Sigmoid colon (tissue), 6 donors: ENCODE measurements at regions not wholly inside any gene's neighbourhood (a gene's known extent, or its start where the extent isn't known, plus 50 kb on each side); places are given as distances from the start of the nearest gene placed in this dataset.

Experiments used
- DNase-seq: peaks from one replicate; pipeline ENCODE4 v3.0.0-alpha.2; 2019
- H3K27ac ChIP-seq, 4 donors: fragments of 200-600 bp; sonication (generic); one replicate each; pipeline ENCODE4 v1.5.1; 2016 to 2019; ENCODE audit warnings: mild to moderate bottlenecking in 1 of 4
- H3K27me3 ChIP-seq, 3 donors: fragments of 200-600 bp; sonication (generic); one replicate each; pipeline ENCODE4 v1.5.1; 2019; ENCODE audit warnings: mild to moderate bottlenecking in 1 of 3
- H3K36me3 ChIP-seq, 4 donors: fragments of 200-600 bp; sonication (generic); one replicate each; pipeline ENCODE4 v1.5.1; 2016 to 2019
- H3K4me1 ChIP-seq, 4 donors: fragments of 200-600 bp; sonication (generic); one replicate each; pipeline ENCODE4 v1.5.1; 2017 to 2019
- H3K4me3 ChIP-seq, 4 donors: fragments of 200-600 bp; sonication (generic); one replicate each; pipeline ENCODE4 v1.5.1; 2017 to 2019; ENCODE audit warnings: mild to moderate bottlenecking in 2 of 4, moderate library complexity in 1 of 4
- H3K9me3 ChIP-seq, 4 donors: fragments of 200-600 bp in 3 of 4; sonication (generic) in 3 of 4; one replicate each; pipeline versions ENCODE4 v1.5.1 to v1.6.1; 2013 to 2019
- EP300 ChIP-seq, 4 donors: sonication (generic); formaldehyde crosslinking; IDR thresholded peaks; one replicate each; pipeline ENCODE4 v1.6.1; 2017; ENCODE audit warnings: antibody characterized with exemption in 4 of 4
- POLR2A ChIP-seq, 2 donors: fragments of 450-650 bp; IDR thresholded peaks; one replicate each; pipeline ENCODE4 v1.6.1; 2016; ENCODE audit warnings: antibody characterized with exemption in 2 of 2, mild to moderate bottlenecking in 2 of 2, moderate library complexity in 2 of 2
- POLR2AphosphoS5 ChIP-seq, 4 donors: sonication (generic); formaldehyde crosslinking; IDR thresholded peaks; one replicate each; pipeline ENCODE4 v1.6.1; 2017; ENCODE audit warnings: antibody characterized with exemption in 4 of 4
- WGBS, 2 donors: extraction: QIAGEN DNeasy Blood & Tissue Kit; methylation state at CpG; one replicate each; pipeline ENCODE4 v1.1.7; 2013; 5-methylcytosine and 5-hydroxymethylcytosine counted together
- intact Hi-C: fragments of 100-400 bp; cut with DNase I; formaldehyde crosslinking; loops from one replicate; pipeline ENCODE4 v1.15.1; 2023
- TF ChIP-seq, protein P1 (sequence below), 4 experiments: fragments of 450-650 bp in 3 of 4; fragments of 200-600 bp in 1 of 4; IDR thresholded peaks; one replicate each; pipeline ENCODE4 v1.5.1; 2016 to 2019; ENCODE audit warnings: antibody characterized with exemption in 4 of 4, mild to moderate bottlenecking in 3 of 4, moderate library complexity in 2 of 4
- donor health status: healthy with polysubstance abuse.
- donor health status: healthy.

- H3K36me3 ChIP-seq = no peaks in the 10 kb centered on the region
- H3K27me3 ChIP-seq = no peaks in the 10 kb centered on the region
- H3K27ac ChIP-seq = no peak overlapping the region
- H3K4me3 ChIP-seq = no peak overlapping the region
- no peaks in the 10 kb centered on the region for H3K9me3 ChIP-seq
- 88 to 89% methylated on average over 8 of the region's 8 CpGs for WGBS, 2 donors
- DNase-seq = no peak
- intact Hi-C loops = no loop called here
- TF ChIP-seq POLR2AphosphoS5 (IDR thresholded peaks at IDR 0.05) = no peak
- TF ChIP-seq, protein P1, sequence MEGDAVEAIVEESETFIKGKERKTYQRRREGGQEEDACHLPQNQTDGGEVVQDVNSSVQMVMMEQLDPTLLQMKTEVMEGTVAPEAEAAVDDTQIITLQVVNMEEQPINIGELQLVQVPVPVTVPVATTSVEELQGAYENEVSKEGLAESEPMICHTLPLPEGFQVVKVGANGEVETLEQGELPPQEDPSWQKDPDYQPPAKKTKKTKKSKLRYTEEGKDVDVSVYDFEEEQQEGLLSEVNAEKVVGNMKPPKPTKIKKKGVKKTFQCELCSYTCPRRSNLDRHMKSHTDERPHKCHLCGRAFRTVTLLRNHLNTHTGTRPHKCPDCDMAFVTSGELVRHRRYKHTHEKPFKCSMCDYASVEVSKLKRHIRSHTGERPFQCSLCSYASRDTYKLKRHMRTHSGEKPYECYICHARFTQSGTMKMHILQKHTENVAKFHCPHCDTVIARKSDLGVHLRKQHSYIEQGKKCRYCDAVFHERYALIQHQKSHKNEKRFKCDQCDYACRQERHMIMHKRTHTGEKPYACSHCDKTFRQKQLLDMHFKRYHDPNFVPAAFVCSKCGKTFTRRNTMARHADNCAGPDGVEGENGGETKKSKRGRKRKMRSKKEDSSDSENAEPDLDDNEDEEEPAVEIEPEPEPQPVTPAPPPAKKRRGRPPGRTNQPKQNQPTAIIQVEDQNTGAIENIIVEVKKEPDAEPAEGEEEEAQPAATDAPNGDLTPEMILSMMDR (IDR thresholded peaks at IDR 0.05) = no peak
- TF ChIP-seq EP300 (IDR thresholded peaks at IDR 0.05) = no peak
- H3K4me1 ChIP-seq = peaks cover 0 to 40% (median 16%) of the 10 kb centered on the region in 4 donors
These were observed 347.1 kb upstream of the GATB start for GRCh38 chr4:152107736-152108500.

- H3K27ac ChIP-seq = peak overlapping the region in 1 of 4 donors; percentile 23
These were observed 346.0 kb upstream of the GATB start for GRCh38 chr4:152106781-152107321.

GRCh38 chr4:152106113-152106763 lies 345.4 kb upstream of the GATB start:
- no peaks in the 10 kb centered on the region for H3K9me3 ChIP-seq
- peak; percentile 81 for DNase-seq
- 42 to 50% methylated on average over 6 of the region's 6 CpGs for WGBS, 2 donors
- intact Hi-C loops = no loop called here
- peak overlapping the region in 2 of 4 donors; percentile 39 to 40 for H3K27ac ChIP-seq
- peaks cover 0 to 40% (median 21%) of the 10 kb centered on the region in 4 donors for H3K4me1 ChIP-seq
- no peaks in the 10 kb centered on the region for H3K27me3 ChIP-seq
- TF ChIP-seq POLR2AphosphoS5 (IDR thresholded peaks at IDR 0.05) (peak in 3 of 4 donors; percentile 14 to 67 (median 32)), EP300 (IDR thresholded peaks at IDR 0.05) (no peak), POLR2A (IDR thresholded peaks at IDR 0.05) (no peak)
- TF ChIP-seq, protein P1 (IDR thresholded peaks at IDR 0.05) = no peak
- no peak overlapping the region for H3K4me3 ChIP-seq
- no peaks in the 10 kb centered on the region for H3K36me3 ChIP-seq

More at GRCh38 chr4:152106781-152107321, 346.0 kb upstream of the GATB start:
- no peaks in the 10 kb centered on the region for H3K9me3 ChIP-seq
- no peak for DNase-seq
- intact Hi-C loops = no loop called here
- H3K27me3 ChIP-seq = no peaks in the 10 kb centered on the region
- no peak for TF ChIP-seq EP300 (IDR thresholded peaks at IDR 0.05)
- no peak for TF ChIP-seq POLR2A (IDR thresholded peaks at IDR 0.05)
- no peak for TF ChIP-seq POLR2AphosphoS5 (IDR thresholded peaks at IDR 0.05)
- TF ChIP-seq, protein P1 (IDR thresholded peaks at IDR 0.05) = no peak
- H3K4me3 ChIP-seq = no peak overlapping the region
- peaks cover 0 to 40% (median 21%) of the 10 kb centered on the region in 4 donors for H3K4me1 ChIP-seq
- H3K36me3 ChIP-seq = no peaks in the 10 kb centered on the region
- WGBS, 2 donors = 75 to 78% methylated on average over 6 of the region's 6 CpGs

GRCh38 chr4:152104901-152105357 lies 344.1 kb upstream of the GATB start:
- TF ChIP-seq POLR2A (IDR thresholded peaks at IDR 0.05) (no peak), EP300 (IDR thresholded peaks at IDR 0.05) (no peak), POLR2AphosphoS5 (IDR thresholded peaks at IDR 0.05) (no peak)
- TF ChIP-seq, protein P1 (IDR thresholded peaks at IDR 0.05) = no peak
- Histone ChIP-seq H3K4me3 (no peak overlapping the region), H3K4me1 (peaks cover 0 to 31% (median 19%) of the 10 kb centered on the region in 4 donors), H3K36me3 (no peaks in the 10 kb centered on the region), H3K27me3 (no peaks in the 10 kb centered on the region), H3K27ac (no peak overlapping the region), H3K9me3 (no peaks in the 10 kb centered on the region)
- intact Hi-C loops = no loop called here
- no peak for DNase-seq
- 62 to 86% methylated on average over 9 of the region's 9 CpGs for WGBS, 2 donors
